HUES6 (cell line): ENCODE measurements at regions not wholly inside any gene's neighbourhood (a gene's known extent, or its start where the extent isn't known, plus 50 kb on each side); places are given as distances from the start of the nearest gene placed in this dataset.

ENCODE experiments used
- H3K27ac ChIP-seq: 2 replicates; pipeline ENCODE4 v1.7.0; 2013; ENCODE audit warnings: low read depth, mild to moderate bottlenecking, low read length, inconsistent platforms
- H3K27me3 ChIP-seq: 2 replicates; pipeline ENCODE4 v1.6.1; 2013; ENCODE audit warnings: low read length; ENCODE audit not compliant: control insufficient read depth, insufficient read depth
- H3K36me3 ChIP-seq: 2 replicates; pipeline ENCODE4 v1.6.1; 2013; ENCODE audit warnings: low read length; ENCODE audit not compliant: control insufficient read depth, insufficient read depth
- H3K4me1 ChIP-seq: 2 replicates; pipeline ENCODE4 v1.6.1; 2013; ENCODE audit warnings: low read length; ENCODE audit not compliant: control insufficient read depth, insufficient read depth
- H3K4me3 ChIP-seq: 2 replicates; pipeline ENCODE4 v1.5.1; 2013; ENCODE audit warnings: low read depth, low read length
- H3K9ac ChIP-seq: one replicate; pipeline ENCODE4 v1.6.1; 2013; ENCODE audit warnings: mild to moderate bottlenecking, low read length
- H3K9me3 ChIP-seq: 2 replicates; pipeline ENCODE4 v1.6.1; 2013; ENCODE audit warnings: low read depth, low read length; ENCODE audit not compliant: control insufficient read depth, insufficient read depth

DNA sequence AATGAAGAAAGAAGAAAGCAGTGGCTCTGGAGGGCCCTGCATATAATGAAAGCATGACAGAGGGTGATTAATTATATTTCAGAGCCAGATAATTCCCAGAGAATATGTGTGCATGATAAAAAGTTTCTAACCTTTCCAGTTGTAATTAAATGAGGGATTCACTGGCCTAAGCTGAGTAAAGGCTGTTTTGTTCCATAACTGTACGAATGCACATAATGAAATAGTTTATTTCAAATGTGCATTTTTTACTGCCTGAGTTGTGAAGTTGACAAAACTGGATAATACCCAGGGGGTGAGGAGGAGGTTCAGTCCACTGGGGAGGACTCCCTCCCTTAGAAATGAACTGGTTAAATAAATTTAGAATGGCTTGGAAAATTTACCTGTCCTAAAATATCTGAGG, 616.4 kb downstream of the TAFA4 start:
- Histone ChIP-seq H3K4me1 (no peaks in the 10 kb centered on the region), H3K27ac (no peak overlapping the region), H3K36me3 (no peaks in the 10 kb centered on the region), H3K9me3 (peaks cover 10% of the 10 kb centered on the region), H3K27me3 (no peaks in the 10 kb centered on the region), H3K4me3 (no peak overlapping the region), H3K9ac (no peak overlapping the region)

DNA sequence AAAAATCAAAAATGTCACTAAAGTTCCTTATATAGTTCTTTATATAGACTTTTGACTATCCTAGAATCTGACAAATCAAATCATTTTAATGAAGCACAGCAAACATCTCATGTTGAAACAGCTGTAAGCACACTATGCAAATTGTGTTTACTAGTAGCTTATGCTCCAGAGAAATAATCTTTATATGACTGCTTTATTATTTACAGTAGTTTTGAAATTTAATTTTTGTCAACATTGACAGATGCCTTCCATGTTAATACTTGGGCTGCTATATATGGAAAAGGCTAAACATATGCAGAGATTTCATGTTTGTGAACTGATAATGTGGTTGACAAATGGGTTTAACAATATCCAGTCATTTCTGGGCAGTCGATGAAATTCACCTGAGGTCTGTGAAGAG, 616.8 kb downstream of the TAFA4 start:
- no peak overlapping the region for H3K9ac ChIP-seq
- H3K27me3 ChIP-seq: no peaks in the 10 kb centered on the region
- peaks cover 10% of the 10 kb centered on the region for H3K9me3 ChIP-seq
- H3K4me1 ChIP-seq: no peaks in the 10 kb centered on the region
- H3K36me3 ChIP-seq: no peaks in the 10 kb centered on the region
- no peak overlapping the region for H3K4me3 ChIP-seq
- no peak overlapping the region for H3K27ac ChIP-seq

DNA sequence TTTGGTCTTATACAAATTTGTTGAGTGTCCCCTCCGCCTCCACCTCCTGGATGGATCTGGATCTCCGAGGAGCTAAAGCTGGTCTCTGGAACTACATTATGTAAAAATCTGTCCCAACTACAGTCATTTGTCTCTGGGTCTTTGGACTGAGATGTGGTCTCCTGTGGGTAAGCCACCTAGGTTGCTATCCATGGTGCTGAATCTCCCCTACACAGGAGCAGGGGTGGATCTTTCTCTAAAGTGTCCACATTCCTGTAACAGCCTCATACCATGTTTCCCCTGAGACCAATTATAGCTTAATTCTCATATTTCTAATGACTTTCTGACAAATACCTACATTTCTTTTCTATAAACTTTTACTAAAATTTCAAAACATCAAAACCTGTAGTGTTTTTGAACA, 625.8 kb downstream of the TAFA4 start:
- Histone ChIP-seq H3K9me3 (peaks cover under 1% of the 10 kb centered on the region), H3K4me1 (no peaks in the 10 kb centered on the region), H3K27ac (no peak overlapping the region), H3K36me3 (no peaks in the 10 kb centered on the region), H3K9ac (no peak overlapping the region), H3K4me3 (no peak overlapping the region), H3K27me3 (no peaks in the 10 kb centered on the region)

DNA sequence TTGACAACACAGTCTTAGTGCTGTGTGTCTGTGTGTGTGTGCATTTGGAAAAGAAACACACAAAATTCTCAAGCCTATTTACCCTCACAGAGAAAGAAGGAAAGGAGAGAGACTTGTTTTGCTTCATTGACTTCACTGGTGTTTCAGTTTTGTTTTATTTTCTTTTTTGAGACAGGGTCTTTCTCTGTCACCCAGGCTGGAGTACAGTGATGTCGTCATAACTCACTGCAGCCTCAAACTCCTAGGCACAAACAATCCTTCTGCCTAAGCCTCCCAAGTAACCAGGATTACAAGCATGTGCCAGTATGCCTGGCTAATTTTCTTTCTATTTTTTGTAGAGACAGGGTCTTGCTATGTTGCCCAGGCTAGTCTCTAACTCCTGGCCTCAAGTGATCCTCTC, 636.9 kb downstream of the TAFA4 start:
- Histone ChIP-seq H3K27ac (no peak overlapping the region), H3K36me3 (no peaks in the 10 kb centered on the region), H3K9me3 (peaks cover 10% of the 10 kb centered on the region), H3K4me1 (no peaks in the 10 kb centered on the region), H3K4me3 (no peak overlapping the region), H3K27me3 (no peaks in the 10 kb centered on the region), H3K9ac (no peak overlapping the region)

DNA sequence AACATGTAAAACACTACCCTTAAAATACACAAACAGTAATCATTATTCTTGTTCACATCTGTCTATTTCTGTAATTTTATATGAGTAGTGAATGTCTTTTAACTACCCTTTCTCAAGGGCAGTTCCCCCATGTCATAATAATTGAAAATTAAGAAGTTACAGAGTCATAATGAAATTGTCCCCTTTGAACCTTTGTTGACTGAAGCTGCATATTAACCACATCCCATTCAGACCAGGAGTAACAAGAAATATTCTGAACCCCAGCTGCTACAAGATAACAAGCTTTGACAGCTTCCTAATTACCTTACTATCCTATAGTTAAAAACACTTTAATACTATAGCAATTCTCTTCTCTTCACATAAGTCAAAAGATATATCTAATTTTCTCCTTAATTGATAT, 635.9 kb upstream of the SUCLG2 start:
- Histone ChIP-seq H3K27me3 (no peaks in the 10 kb centered on the region), H3K4me3 (no peak overlapping the region), H3K9ac (no peak overlapping the region), H3K9me3 (no peaks in the 10 kb centered on the region), H3K4me1 (no peaks in the 10 kb centered on the region), H3K36me3 (no peaks in the 10 kb centered on the region), H3K27ac (no peak overlapping the region)

DNA sequence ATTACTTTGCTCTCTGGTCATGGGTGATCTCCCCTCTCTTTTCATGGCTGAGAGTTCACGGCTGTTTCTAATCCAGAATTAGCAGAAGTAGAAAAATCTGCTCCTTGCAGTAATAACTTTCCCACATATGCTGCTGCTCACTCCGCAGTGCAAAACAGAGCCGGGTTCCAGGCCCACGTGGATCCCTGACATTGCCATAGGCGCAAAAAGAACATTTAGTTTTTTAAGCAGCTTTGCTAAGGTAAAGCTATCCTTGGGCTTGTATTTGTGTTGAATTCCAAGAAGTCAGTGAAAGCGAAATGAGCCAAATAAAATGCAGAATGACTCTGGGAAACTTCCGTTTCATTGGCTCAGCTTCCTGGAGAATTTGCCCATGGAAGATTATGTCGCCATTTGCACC, 633.7 kb upstream of the SUCLG2 start:
- Histone ChIP-seq H3K27ac (no peak overlapping the region), H3K27me3 (no peaks in the 10 kb centered on the region), H3K4me3 (no peak overlapping the region), H3K4me1 (no peaks in the 10 kb centered on the region), H3K9me3 (no peaks in the 10 kb centered on the region), H3K9ac (no peak overlapping the region), H3K36me3 (no peaks in the 10 kb centered on the region)

DNA sequence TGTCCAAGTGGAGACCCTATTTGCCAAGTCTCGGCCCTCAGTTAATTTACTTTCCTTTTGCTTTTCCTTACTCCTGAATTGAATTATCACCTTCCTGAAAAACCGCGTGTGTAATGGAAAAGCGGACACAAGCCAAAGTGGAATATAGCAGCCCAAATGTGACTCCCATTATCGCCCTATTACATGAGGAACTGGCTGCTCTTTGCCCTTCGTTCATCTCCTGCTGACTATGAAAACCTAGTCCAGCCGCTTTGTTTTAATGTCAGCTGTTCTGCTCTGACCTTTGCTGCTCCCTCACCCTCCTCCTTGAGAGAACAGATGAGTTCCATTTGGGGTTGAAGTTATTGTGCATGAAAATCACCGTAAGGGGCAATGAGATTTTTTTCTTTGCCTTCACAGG, 632.7 kb upstream of the SUCLG2 start:
- H3K27me3 ChIP-seq: no peaks in the 10 kb centered on the region
- H3K36me3 ChIP-seq: no peaks in the 10 kb centered on the region
- H3K4me1 ChIP-seq: no peaks in the 10 kb centered on the region
- H3K9ac ChIP-seq: no peak overlapping the region
- no peak overlapping the region for H3K27ac ChIP-seq
- no peaks in the 10 kb centered on the region for H3K9me3 ChIP-seq
- H3K4me3 ChIP-seq: no peak overlapping the region

DNA sequence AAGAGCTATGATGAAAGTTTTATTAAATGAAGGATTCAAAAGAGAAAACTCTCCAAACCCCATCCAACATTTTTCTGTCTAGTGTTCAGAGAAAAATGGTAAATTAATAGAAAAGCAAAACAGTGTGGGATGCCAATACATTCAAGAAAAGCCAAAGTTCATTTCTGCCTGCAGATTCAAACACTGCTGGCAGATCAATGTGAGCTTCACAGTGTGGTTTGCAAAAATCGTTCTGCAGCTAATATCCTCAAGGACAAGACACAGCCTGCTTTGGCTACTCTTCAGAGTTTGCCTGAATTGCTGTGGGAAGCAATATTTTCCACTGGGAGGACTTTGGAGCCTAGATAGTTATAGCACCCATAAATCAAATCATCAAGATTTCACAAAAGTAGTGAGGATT, 619.9 kb upstream of the SUCLG2 start:
- Histone ChIP-seq H3K4me3 (no peak overlapping the region), H3K9me3 (no peaks in the 10 kb centered on the region), H3K9ac (no peak overlapping the region), H3K27ac (no peak overlapping the region), H3K4me1 (no peaks in the 10 kb centered on the region), H3K36me3 (no peaks in the 10 kb centered on the region), H3K27me3 (no peaks in the 10 kb centered on the region)

DNA sequence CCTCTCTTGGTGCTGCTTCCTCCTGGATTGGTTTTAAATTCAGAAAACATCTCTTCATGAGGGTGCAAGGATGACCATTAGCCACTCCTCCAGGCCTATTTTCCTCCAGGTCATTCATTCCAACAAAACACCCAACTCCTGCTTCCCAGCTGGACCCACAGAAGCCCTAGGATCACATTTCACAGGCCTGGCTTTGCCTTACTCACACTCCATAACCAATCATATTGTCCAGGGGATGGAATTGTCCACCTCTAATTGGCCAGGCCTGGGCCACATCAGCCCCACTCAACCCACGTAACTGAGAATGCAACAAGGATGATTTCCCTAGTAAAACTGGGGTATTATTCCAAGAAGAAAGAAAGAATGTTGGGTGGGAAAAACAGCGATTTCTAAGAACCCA, 616.7 kb upstream of the SUCLG2 start:
- no peak overlapping the region for H3K9ac ChIP-seq
- H3K4me3 ChIP-seq: no peak overlapping the region
- peaks cover 12% of the 10 kb centered on the region for H3K4me1 ChIP-seq
- no peaks in the 10 kb centered on the region for H3K36me3 ChIP-seq
- no peaks in the 10 kb centered on the region for H3K9me3 ChIP-seq
- H3K27ac ChIP-seq: no peak overlapping the region
- no peaks in the 10 kb centered on the region for H3K27me3 ChIP-seq

DNA sequence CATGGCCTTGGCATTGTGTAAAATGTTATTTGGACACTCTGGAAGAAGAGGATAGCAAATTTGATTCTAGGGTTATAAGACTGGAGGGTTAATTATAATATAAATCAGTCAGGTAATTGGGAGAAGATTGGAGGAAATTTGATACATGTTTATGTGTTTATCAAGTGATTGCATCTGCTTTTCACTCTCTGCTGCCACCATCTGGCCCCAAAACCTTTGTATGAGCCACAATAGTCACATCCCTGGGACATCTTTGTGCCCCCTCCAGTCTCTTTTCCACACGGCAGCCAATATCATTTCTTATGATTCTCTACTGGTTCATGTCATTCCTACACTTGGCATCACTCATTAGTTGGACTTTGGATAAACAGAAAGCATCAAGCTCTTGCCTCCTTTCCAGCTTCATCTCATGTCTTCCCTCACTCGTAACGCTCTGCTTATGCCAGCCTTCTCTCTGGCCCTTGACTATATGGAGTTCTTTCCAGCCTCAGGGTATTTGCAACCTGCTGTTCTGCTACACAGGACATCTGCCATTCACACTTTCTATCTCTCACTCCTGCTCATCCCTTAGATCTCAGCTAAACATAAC, 602.3 kb upstream of the SUCLG2 start:
- no peaks in the 10 kb centered on the region for H3K9me3 ChIP-seq
- H3K4me3 ChIP-seq: no peak overlapping the region
- H3K27ac ChIP-seq: no peak overlapping the region
- H3K4me1 ChIP-seq: no peaks in the 10 kb centered on the region
- no peaks in the 10 kb centered on the region for H3K27me3 ChIP-seq
- no peak overlapping the region for H3K9ac ChIP-seq
- no peaks in the 10 kb centered on the region for H3K36me3 ChIP-seq

DNA sequence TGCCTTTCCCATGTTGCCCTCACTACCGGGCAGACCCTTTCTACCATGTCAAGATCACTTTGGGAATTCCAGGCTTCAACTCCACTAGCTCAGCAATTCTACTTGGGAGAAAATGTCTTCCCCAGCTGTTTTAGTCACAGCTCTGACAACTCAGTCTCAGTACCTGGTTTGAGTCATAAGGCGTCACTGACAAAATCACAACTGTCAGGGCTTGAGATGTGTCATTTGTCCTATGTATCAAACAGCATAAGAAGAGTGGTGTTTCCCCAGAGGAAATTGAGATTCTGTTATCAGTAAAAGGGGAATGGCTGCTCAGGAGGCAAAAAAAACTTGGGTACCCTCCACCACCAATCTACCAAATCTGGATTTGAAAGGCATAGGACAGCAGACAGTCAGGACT, 594.9 kb upstream of the SUCLG2 start:
- no peaks in the 10 kb centered on the region for H3K9me3 ChIP-seq
- no peak overlapping the region for H3K9ac ChIP-seq
- no peaks in the 10 kb centered on the region for H3K4me1 ChIP-seq
- H3K4me3 ChIP-seq: no peak overlapping the region
- no peaks in the 10 kb centered on the region for H3K36me3 ChIP-seq
- H3K27ac ChIP-seq: no peak overlapping the region
- no peaks in the 10 kb centered on the region for H3K27me3 ChIP-seq

DNA sequence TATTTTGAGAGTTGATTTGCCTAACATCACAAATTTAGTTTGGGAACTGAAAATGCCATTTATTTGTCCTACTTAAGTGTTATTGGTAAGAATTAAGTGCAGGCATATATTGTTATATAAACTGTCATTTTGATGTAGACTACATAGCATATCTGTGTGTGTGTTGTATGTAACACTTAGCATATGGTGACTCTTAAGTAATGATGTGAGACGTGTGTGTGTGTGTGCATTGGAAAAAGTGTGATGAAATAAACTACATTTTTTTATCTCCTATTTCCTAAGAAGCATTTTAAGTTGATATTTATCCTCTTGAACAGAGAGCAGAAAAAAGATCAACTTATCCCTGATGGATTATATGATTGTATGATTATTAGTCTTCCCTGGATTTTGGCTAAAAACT, 588.2 kb upstream of the SUCLG2 start:
- H3K4me3 ChIP-seq: no peak overlapping the region
- H3K9me3 ChIP-seq: no peaks in the 10 kb centered on the region
- no peak overlapping the region for H3K9ac ChIP-seq
- no peak overlapping the region for H3K27ac ChIP-seq
- no peaks in the 10 kb centered on the region for H3K27me3 ChIP-seq
- no peaks in the 10 kb centered on the region for H3K36me3 ChIP-seq
- no peaks in the 10 kb centered on the region for H3K4me1 ChIP-seq
